DOHH2 (cell line): ENCODE measurements at regions not wholly inside any gene's neighbourhood (a gene's known extent, or its start where the extent isn't known, plus 50 kb on each side); places are given as distances from the start of the nearest gene placed in this dataset.
"Not testable (repeated sequence)": the region's sequence is repeated elsewhere in the genome, so short reads cannot be mapped to it uniquely, and the experiment has no call there.

Experiments
- H3F3A ChIP-seq: fragments of 200-600 bp; sonication (generic), shearing (Covaris generic); 2 replicates; pipeline ENCODE4 v1.6.0; 2016; ENCODE audit warnings: antibody characterized with exemption, mild to moderate bottlenecking; ENCODE audit not compliant: control insufficient read depth, insufficient read depth
- H3K27ac ChIP-seq: fragments of 200-600 bp; sonication (generic); 2 replicates; pipeline ENCODE4 v1.5.1; 2014; ENCODE audit warnings: low read depth, mild to moderate bottlenecking, low read length, moderate library complexity
- H3K27me3 ChIP-seq: fragments of 200-600 bp; sonication (generic); 2 replicates; pipeline ENCODE4 v1.6.1; 2014; ENCODE audit warnings: mild to moderate bottlenecking, low read length, mixed read lengths; ENCODE audit not compliant: control insufficient read depth
- H3K36me3 ChIP-seq: fragments of 200-600 bp; sonication (generic); 2 replicates; pipeline ENCODE4 v1.6.1; 2014; ENCODE audit warnings: mild to moderate bottlenecking, low read length, moderate library complexity, mixed read lengths; ENCODE audit not compliant: control insufficient read depth
- H3K4me1 ChIP-seq: fragments of 200-600 bp; sonication (generic); 2 replicates; pipeline ENCODE4 v1.6.1; 2014; ENCODE audit warnings: mild to moderate bottlenecking, low read length, mixed read lengths; ENCODE audit not compliant: control insufficient read depth
- H3K4me2 ChIP-seq: fragments of 200-600 bp; sonication (generic); 2 replicates; pipeline ENCODE4 v1.6.0; 2014; ENCODE audit warnings: mild to moderate bottlenecking, low read length, moderate library complexity
- H3K4me3 ChIP-seq: fragments of 200-600 bp; sonication (generic); 2 replicates; pipeline ENCODE4 v1.5.1; 2014; ENCODE audit warnings: mild to moderate bottlenecking, low read length, mixed read lengths
- H3K79me2 ChIP-seq: fragments of 200-600 bp; sonication (generic); 2 replicates; pipeline ENCODE4 v1.6.1; 2014; ENCODE audit warnings: mild to moderate bottlenecking, low read length, mixed read lengths; ENCODE audit not compliant: control insufficient read depth
- H3K9me2 ChIP-seq: fragments of 200-600 bp; sonication (generic); replicated peaks from 2 replicates; pipeline ENCODE4 v1.6.1; 2014; ENCODE audit warnings: mild to moderate bottlenecking, low read length, mixed read lengths; ENCODE audit not compliant: control insufficient read depth
- H3K9me3 ChIP-seq: fragments of 200-600 bp; sonication (generic); 2 replicates; pipeline ENCODE4 v1.6.1; 2014; ENCODE audit warnings: antibody characterized with exemption, low read length, mixed read lengths; ENCODE audit not compliant: control insufficient read depth, insufficient read depth
- H4K20me1 ChIP-seq: fragments of 200-600 bp; sonication (generic); 2 replicates; pipeline ENCODE4 v1.6.0; 2014; ENCODE audit warnings: low read depth, mild to moderate bottlenecking, antibody characterized with exemption, low read length, moderate library complexity; ENCODE audit not compliant: control insufficient read depth, insufficient read depth
- EZH2phosphoT487 ChIP-seq: fragments of 200-600 bp; sonication (generic); IDR thresholded peaks from 2 replicates; pipeline ENCODE4 v1.6.1; 2017; ENCODE audit warnings: borderline replicate concordance, mild to moderate bottlenecking, antibody characterized with exemption, low read length, moderate library complexity, mixed read lengths
- TF ChIP-seq, protein P1 (sequence below): fragments of 200-600 bp; sonication (generic); IDR thresholded peaks from one replicate; pipeline ENCODE4 v1.5.1; 2014; ENCODE audit warnings: antibody characterized with exemption, mild to moderate bottlenecking, low read depth, low read length; ENCODE audit not compliant: poor library complexity, severe bottlenecking

DNA sequence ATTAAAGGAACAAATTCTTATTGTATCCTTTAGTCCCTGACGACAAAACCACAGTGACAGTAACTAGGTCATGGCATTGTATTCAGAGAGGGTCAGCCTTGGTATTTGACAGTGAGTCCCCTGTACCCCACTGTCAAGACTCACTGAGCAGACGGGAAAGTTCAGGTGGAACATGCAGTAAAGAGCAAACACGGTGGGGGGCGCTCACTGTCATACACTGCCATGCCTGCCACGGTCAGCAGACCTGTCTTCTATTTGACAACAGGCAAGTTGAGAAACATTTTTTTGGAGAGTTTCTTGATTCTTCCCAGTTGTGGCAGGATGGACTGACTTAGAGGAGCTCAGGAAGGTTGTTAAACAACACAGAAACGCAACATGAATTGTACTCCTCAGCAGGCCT lies 681.6 kb downstream of the KCNJ18 start:
- Histone ChIP-seq H3K79me2 (no peaks in the 10 kb centered on the region), H3F3A (no peaks in the 10 kb centered on the region), H3K4me2 (no peak overlapping the region), H3K27ac (no peak overlapping the region), H3K9me3 (peaks cover 4% of the 10 kb centered on the region; the same call in 1 of the 2 replicates), H3K4me3 (no peak overlapping the region), H3K36me3 (no peaks in the 10 kb centered on the region), H3K9me2 (no peaks in the 10 kb centered on the region), H3K27me3 (no peaks in the 10 kb centered on the region), H3K4me1 (no peaks in the 10 kb centered on the region), H4K20me1 (no peaks in the 10 kb centered on the region)
- no peak for TF ChIP-seq EZH2phosphoT487
- TF ChIP-seq, protein P1, sequence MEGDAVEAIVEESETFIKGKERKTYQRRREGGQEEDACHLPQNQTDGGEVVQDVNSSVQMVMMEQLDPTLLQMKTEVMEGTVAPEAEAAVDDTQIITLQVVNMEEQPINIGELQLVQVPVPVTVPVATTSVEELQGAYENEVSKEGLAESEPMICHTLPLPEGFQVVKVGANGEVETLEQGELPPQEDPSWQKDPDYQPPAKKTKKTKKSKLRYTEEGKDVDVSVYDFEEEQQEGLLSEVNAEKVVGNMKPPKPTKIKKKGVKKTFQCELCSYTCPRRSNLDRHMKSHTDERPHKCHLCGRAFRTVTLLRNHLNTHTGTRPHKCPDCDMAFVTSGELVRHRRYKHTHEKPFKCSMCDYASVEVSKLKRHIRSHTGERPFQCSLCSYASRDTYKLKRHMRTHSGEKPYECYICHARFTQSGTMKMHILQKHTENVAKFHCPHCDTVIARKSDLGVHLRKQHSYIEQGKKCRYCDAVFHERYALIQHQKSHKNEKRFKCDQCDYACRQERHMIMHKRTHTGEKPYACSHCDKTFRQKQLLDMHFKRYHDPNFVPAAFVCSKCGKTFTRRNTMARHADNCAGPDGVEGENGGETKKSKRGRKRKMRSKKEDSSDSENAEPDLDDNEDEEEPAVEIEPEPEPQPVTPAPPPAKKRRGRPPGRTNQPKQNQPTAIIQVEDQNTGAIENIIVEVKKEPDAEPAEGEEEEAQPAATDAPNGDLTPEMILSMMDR, result no peak

DNA sequence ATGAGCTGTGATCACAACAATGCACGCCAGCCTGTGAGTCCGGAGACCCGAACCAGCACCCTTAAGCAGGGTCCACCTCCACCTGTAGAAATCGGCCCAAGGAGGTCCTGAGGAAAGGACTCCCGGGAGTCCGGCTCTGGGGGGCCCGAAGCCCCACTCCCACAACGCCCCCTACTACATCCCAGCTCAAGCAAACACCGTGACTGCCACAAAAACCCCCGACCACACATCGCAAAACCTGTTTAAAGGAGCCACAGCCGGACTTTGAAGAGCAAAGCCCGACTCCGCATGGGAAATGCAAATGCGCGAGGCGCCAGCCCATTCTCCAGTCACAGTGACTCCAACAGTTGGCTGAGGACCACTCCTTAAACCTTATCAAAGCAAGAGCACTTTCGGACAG lies 682.4 kb downstream of the KCNJ18 start:
- Histone ChIP-seq H3F3A (no peaks in the 10 kb centered on the region), H3K4me2 (no peak overlapping the region), H3K9me2 (no peaks in the 10 kb centered on the region), H3K36me3 (no peaks in the 10 kb centered on the region), H3K27ac (no peak overlapping the region), H4K20me1 (no peaks in the 10 kb centered on the region), H3K4me3 (no peak overlapping the region), H3K27me3 (no peaks in the 10 kb centered on the region), H3K4me1 (no peaks in the 10 kb centered on the region), H3K9me3 (peaks cover 4% of the 10 kb centered on the region; the same call in 1 of the 2 replicates), H3K79me2 (no peaks in the 10 kb centered on the region)
- TF ChIP-seq EZH2phosphoT487, result no peak
- TF ChIP-seq, protein P1, result no peak

DNA sequence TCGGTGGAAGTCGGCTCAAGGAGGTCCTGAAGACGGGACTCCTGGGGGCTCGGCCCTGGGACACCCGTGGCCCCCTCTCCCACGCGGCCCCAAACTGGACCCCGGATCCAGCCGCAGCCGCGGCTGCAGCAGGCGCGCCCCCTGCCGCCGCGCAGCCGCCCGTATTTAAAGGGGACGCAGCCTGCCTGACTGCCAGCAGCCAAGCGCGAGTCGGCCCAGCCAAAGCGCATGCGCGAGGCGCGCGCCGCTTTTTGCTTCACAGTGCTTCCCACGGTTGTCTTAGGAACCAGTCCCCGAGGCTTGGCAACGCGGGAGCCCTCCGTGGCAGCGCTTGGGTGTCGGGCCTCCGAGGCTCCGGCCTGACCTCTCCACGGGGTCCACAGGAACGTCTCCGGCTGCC lies 684.4 kb downstream of the KCNJ18 start:
- H3K4me3 ChIP-seq, H3K4me2 ChIP-seq, H3K36me3 ChIP-seq, H3K9me3 ChIP-seq, H3K27me3 ChIP-seq, H3K79me2 ChIP-seq, H4K20me1 ChIP-seq, H3F3A ChIP-seq, H3K9me2 ChIP-seq, H3K4me1 ChIP-seq, H3K27ac ChIP-seq: not testable (repeated sequence)

DNA sequence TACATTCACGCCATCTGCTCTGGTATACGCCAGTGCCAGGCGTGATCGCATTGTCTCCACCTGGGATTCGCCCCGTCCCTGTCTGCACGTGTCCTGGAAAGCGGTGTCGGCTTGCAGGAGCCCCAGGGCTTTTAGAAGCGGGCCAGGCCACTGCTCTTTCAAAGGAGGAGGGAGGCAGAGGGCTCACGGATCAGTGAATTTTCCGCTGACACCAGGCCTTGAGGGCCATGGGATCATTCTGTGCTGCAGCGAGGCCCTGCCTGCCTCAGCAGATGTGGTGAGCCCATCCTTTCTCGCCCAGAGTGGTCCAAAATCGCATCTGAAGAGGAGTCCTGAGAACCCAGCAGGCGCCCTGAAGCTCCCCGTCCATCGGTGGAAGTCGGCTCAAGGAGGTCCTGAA lies 686.4 kb downstream of the KCNJ18 start:
- H3K9me3 ChIP-seq, H3K27me3 ChIP-seq, H3K9me2 ChIP-seq, H3K4me2 ChIP-seq, H3K4me3 ChIP-seq, H3K27ac ChIP-seq, H3F3A ChIP-seq, H4K20me1 ChIP-seq, H3K4me1 ChIP-seq, H3K79me2 ChIP-seq, H3K36me3 ChIP-seq: not testable (repeated sequence)

DNA sequence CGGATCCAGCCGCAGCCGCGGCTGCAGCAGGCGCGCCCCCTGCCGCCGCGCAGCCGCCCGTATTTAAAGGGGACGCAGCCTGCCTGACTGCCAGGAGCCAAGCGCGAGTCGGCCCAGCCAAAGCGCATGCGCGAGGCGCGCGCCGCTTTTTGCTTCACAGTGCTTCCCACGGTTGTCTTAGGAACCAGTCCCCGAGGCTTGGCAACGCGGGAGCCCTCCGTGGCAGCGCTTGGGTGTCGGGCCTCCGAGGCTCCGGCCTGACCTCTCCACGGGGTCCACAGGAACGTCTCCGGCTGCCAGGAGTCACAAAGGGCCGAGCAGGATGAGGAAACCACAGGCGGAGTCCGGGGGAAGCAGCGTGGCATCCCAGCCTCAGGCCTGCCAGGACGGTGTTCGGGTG lies 689.3 kb downstream of the KCNJ18 start:
- not testable (repeated sequence) for H3K4me2 ChIP-seq, H3K79me2 ChIP-seq, H3F3A ChIP-seq, H3K27me3 ChIP-seq, H3K4me3 ChIP-seq, H3K9me2 ChIP-seq, H3K27ac ChIP-seq, H3K36me3 ChIP-seq, H3K4me1 ChIP-seq, H3K9me3 ChIP-seq, H4K20me1 ChIP-seq

DNA sequence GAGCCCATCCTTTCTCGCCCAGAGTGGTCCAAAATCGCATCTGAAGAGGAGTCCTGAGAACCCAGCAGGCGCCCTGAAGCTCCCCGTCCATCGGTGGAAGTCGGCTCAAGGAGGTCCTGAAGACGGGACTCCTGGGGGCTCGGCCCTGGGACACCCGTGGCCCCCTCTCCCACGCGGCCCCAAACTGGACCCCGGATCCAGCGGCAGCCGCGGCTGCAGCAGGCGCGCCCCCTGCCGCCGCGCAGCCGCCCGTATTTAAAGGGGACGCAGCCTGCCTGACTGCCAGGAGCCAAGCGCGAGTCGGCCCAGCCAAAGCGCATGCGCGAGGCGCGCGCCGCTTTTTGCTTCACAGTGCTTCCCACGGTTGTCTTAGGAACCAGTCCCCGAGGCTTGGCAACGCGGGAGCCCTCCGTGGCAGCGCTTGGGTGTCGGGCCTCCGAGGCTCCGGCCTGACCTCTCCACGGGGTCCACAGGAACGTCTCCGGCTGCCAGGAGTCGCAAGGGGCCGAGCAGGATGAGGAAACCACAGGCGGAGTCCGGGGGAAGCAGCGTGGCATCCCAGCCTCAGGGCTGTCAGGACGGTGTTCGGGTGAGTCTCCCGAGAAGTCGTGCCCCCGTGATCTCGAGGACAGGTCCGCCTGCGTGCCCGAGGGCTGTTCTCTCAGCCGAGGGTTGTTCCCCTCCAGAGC lies 691.6 kb downstream of the KCNJ18 start:
- H3K4me2 ChIP-seq, H3K79me2 ChIP-seq, H4K20me1 ChIP-seq, H3F3A ChIP-seq, H3K9me2 ChIP-seq, H3K36me3 ChIP-seq, H3K27me3 ChIP-seq, H3K4me1 ChIP-seq, H3K4me3 ChIP-seq, H3K9me3 ChIP-seq, H3K27ac ChIP-seq: not testable (repeated sequence)

DNA sequence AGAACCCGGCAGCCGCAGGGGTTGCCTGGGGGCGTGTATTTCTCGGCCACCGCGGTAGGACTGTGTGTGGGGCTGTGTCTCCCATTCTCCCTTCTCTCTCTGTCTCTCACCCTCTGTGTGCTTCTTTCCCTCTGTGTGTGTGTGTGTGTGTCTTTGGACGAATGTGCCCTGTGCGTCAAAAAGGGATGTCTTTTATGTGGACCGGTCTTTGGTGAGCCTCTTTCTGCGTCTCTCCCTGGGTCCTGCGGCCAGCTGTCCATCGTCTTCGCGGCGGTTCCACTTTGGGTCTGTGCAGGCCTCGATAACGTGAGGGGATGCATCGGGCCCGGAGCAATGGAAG lies 692.1 kb downstream of the KCNJ18 start:
- not testable (repeated sequence) for H3K27ac ChIP-seq, H3K9me2 ChIP-seq, H3F3A ChIP-seq, H3K4me3 ChIP-seq, H4K20me1 ChIP-seq, H3K27me3 ChIP-seq, H3K4me1 ChIP-seq, H3K4me2 ChIP-seq, H3K36me3 ChIP-seq, H3K79me2 ChIP-seq, H3K9me3 ChIP-seq
